Brain microvascular endothelial cell (primary cell): ENCODE measurements at regions not wholly inside any gene's neighbourhood (a gene's known extent, or its start where the extent isn't known, plus 50 kb on each side); places are given as distances from the start of the nearest gene placed in this dataset.

Source experiments
- DNase-seq: peaks from one replicate; pipeline ENCODE4 v3.0.0-alpha.2; 2020
- H3K27ac ChIP-seq: fragments of 250-450 bp; sonication (Bioruptor Pico); 2 replicates; pipeline ENCODE4 v1.5.1; 2020; ENCODE audit warnings: mild to moderate bottlenecking, moderate library complexity
- H3K27me3 ChIP-seq: fragments of 250-450 bp; sonication (Bioruptor Pico); replicated peaks from 2 replicates; pipeline ENCODE4 v1.5.1; 2020; ENCODE audit warnings: mild to moderate bottlenecking
- H3K36me3 ChIP-seq: fragments of 250-450 bp; sonication (Bioruptor Pico); replicated peaks from 2 replicates; pipeline ENCODE4 v1.5.1; 2020; ENCODE audit warnings: mild to moderate bottlenecking
- H3K4me3 ChIP-seq: 2 replicates; pipeline ENCODE4 v1.5.1; 2011; ENCODE audit warnings: low read depth, mild to moderate bottlenecking, control low read depth, low read length, moderate library complexity
- in situ Hi-C: cut with HindIII; loops from 2 replicates; pipeline ENCODE4 v1.10.0; 2017; ENCODE audit warnings: low sequenced_read_pairs, low pct_ligation_motif_present
- TF ChIP-seq, protein P1 (sequence below): IDR thresholded peaks from 2 replicates; pipeline ENCODE4 v1.5.1; 2011; ENCODE audit warnings: low read depth, mild to moderate bottlenecking, moderate library complexity, low read length, control low read depth, inconsistent platforms; ENCODE audit errors: missing control alignments

DNA sequence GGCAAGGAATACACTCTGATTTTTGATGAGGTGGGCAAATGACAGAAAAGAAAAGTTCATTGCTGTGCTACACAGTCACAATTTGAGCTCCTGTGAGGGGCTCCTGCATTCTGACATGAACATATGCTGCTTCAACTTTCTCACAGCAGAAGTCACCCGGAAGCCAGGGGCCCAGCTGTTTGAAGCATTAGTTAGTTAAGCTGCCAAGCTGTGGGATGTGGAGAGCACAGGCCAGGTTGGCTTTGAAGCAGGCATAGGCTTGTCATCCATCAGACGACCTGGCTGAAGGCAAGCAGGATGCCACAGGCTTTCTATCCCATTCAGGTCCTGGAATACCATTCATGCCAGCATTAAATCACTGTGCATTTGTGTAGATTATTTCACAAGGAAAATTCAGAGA lies 63.1 kb downstream of the MTNR1B start:
- TF ChIP-seq, protein P1, sequence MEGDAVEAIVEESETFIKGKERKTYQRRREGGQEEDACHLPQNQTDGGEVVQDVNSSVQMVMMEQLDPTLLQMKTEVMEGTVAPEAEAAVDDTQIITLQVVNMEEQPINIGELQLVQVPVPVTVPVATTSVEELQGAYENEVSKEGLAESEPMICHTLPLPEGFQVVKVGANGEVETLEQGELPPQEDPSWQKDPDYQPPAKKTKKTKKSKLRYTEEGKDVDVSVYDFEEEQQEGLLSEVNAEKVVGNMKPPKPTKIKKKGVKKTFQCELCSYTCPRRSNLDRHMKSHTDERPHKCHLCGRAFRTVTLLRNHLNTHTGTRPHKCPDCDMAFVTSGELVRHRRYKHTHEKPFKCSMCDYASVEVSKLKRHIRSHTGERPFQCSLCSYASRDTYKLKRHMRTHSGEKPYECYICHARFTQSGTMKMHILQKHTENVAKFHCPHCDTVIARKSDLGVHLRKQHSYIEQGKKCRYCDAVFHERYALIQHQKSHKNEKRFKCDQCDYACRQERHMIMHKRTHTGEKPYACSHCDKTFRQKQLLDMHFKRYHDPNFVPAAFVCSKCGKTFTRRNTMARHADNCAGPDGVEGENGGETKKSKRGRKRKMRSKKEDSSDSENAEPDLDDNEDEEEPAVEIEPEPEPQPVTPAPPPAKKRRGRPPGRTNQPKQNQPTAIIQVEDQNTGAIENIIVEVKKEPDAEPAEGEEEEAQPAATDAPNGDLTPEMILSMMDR = no peak
- Histone ChIP-seq H3K4me3 (no peak overlapping the region), H3K36me3 (no peaks in the 10 kb centered on the region), H3K27me3 (no peaks in the 10 kb centered on the region), H3K27ac (no peak overlapping the region)
- in situ Hi-C loops = no loop called here
- no peak for DNase-seq

DNA sequence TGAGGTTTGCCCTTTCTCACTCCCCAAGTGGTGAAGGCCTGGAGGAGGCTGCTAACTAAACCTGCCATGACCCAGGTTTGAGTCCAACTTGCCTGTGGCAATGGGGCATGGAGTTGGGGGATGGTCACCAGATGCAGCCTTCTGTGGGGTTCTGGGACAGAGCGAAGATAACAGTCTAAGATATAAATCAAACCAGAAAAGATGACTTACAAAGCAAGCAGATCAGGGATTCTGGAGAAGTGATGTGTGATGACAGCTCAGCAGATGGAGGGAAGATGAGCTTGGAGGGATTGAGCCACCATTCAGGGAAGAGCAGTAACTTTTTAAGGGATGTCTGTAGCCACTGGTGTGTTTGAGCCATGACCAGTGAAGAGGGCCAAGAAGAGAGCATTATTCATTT lies 63.6 kb downstream of the MTNR1B start:
- Histone ChIP-seq H3K36me3 (no peaks in the 10 kb centered on the region), H3K27me3 (no peaks in the 10 kb centered on the region), H3K27ac (no peak overlapping the region), H3K4me3 (no peak overlapping the region)
- TF ChIP-seq, protein P1 = no peak
- DNase-seq = no peak
- in situ Hi-C loops = no loop called here

DNA sequence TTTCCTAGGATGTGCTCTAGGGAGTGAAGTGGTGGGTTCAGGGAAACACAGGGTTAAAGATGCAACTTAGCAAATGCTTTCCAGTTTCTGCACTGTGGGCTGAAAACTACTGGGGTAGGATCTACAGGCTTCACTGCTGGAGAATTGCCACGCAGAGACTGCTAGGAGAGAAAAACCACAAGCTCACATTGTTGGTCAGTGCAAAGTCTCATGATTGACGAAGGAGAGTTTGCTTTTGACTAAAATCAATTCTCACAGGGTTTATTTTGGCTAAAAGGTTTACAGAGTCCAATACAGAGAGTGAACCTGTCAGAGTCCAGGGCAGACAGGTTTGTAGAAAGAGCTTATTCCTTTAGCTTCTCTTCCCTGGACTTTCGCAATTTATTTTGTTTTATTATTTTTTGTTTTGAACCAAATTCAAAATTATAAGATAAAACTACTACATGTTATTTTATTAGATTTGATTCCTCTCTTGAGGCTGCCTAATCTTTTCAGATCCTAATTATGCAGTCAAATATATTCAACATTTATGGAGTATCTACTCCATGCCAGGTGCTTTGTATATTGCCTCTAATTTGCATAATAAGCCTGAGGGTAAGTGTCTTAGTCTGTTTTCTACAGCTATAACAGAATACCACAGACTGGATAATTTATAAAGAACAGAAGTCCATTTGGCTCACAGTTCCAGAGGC lies 64.7 kb downstream of the MTNR1B start:
- no peak overlapping the region for H3K27ac ChIP-seq
- DNase-seq = peak; percentile 28
- in situ Hi-C loops = no loop called here
- no peaks in the 10 kb centered on the region for H3K27me3 ChIP-seq
- H3K36me3 ChIP-seq = no peaks in the 10 kb centered on the region
- no peak overlapping the region for H3K4me3 ChIP-seq
- TF ChIP-seq, protein P1 = no peak

DNA sequence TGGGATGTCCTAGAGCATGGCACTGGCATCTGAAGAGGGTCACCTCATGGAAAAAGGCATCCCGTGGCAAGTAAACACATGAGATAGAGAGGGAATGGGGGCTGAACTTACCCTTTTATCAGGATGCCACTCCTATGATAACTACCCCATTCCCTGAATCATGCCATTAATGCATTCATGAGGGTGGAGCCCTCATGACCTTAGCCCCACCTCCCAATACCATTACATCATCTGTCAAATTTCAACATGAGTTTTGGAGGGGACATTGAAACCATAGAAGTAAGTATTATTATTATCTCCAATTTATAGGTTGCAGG lies 65.2 kb downstream of the MTNR1B start:
- Histone ChIP-seq H3K36me3 (no peaks in the 10 kb centered on the region), H3K27ac (no peak overlapping the region), H3K4me3 (no peak overlapping the region), H3K27me3 (no peaks in the 10 kb centered on the region)
- no peak for DNase-seq
- TF ChIP-seq, protein P1 = no peak
- in situ Hi-C loops = no loop called here

DNA sequence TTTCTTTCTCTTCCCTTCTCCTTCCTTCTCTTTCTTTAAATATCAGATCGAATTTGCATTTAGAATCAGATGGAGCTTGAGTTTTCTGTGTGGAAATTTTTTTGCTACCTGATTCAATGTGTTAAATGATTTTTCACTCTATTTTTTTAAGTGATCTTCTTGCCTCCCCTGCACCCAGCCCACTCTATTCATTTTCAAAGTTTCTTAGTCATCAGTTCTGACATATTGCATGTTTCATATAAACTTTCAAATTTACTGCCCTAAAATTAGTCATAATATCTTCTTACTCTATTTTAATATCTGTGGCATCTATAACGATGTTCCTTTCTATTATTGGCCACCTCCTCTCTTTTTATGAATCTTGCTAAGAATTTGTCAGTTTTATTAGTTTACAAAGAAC lies 69.1 kb downstream of the MTNR1B start:
- DNase-seq = no peak

More for the DNA sequence above, 69.1 kb downstream of the MTNR1B start:
- in situ Hi-C loops = no loop called here
- Histone ChIP-seq H3K4me3 (no peak overlapping the region), H3K27me3 (no peaks in the 10 kb centered on the region), H3K36me3 (no peaks in the 10 kb centered on the region), H3K27ac (no peak overlapping the region)
- TF ChIP-seq, protein P1 = no peak
